Fibroblast of upper back skin (primary cell): ENCODE measurements at regions not wholly inside any gene's neighbourhood (a gene's known extent, or its start where the extent isn't known, plus 50 kb on each side); places are given as distances from the start of the nearest gene placed in this dataset.

Experiments used
- DNase-seq: peaks from one replicate; pipeline ENCODE4 v3.0.0-alpha.2; 2013

- no peak for DNase-seq
Observed at GRCh38 chr3:161444694-161445077, 51.9 kb upstream of the OTOL1 start.

- DNase-seq: no peak
Observed at GRCh38 chr3:161443921-161444693, 52.5 kb upstream of the OTOL1 start.

- no peak for DNase-seq
Observed at GRCh38 chr3:161430307-161430706, 59.0 kb upstream of the SPTSSB start.

- no peak for DNase-seq
Observed at GRCh38 chr3:161427347-161427746, 56.0 kb upstream of the SPTSSB start.

- DNase-seq: no peak
Observed at GRCh38 chr3:161426758-161427157, 55.4 kb upstream of the SPTSSB start.

- peak; percentile 41 for DNase-seq
Observed at GRCh38 chr3:161423911-161424522, 52.7 kb upstream of the SPTSSB start.

- DNase-seq: no peak
Observed at GRCh38 chr3:161422171-161422700, 50.9 kb upstream of the SPTSSB start.
